ENCODE measurements at regions not wholly inside any gene's neighbourhood (a gene's known extent, or its start where the extent isn't known, plus 50 kb on each side); places are given as distances from the start of the nearest gene placed in this dataset.

GRCh38 chr7:115387137-115387536 is 465.2 kb downstream of the MDFIC start:
- no peak overlapping the region for H3K4me3 ChIP-seq
- H3K36me3 ChIP-seq: no peaks in the 10 kb centered on the region
- DNase-seq (no peak), ATAC-seq (no peak)
- TF ChIP-seq CTCF (IDR thresholded peaks at IDR 0.05) (no peak), POLR2A (IDR thresholded peaks at IDR 0.05) (no peak)
- intact Hi-C loops (cut with DNase I): no loop called here
- no peaks in the 10 kb centered on the region for H3K9me3 ChIP-seq
- H3K4me1 ChIP-seq: no peaks in the 10 kb centered on the region
- H3K27me3 ChIP-seq: no peaks in the 10 kb centered on the region
- H3K27ac ChIP-seq: no peak overlapping the region

DNA sequence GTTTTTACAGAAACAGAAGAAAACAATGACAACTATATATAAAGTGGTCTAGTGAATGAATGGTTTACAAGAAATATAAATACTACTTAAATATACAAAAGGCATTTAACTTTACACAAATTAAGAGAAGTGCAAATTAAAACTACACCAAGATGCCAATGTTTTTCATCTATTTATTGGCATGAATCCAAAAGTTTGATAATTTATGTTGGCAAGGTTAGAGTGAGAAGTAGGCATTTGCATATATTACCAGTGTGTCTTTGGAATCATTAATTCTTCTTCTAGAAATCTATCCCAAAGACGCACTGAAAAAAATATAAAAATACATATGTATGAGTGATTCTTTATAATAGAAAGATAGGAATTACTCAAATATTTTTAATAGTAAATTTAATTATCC is 457.4 kb downstream of the MDFIC start:
- no peaks in the 10 kb centered on the region for H3K9me3 ChIP-seq
- ATAC-seq (no peak), DNase-seq (no peak)
- H3K4me3 ChIP-seq: no peak overlapping the region
- no peaks in the 10 kb centered on the region for H3K27me3 ChIP-seq
- TF ChIP-seq CTCF (IDR thresholded peaks at IDR 0.05): no peak
- TF ChIP-seq POLR2A (IDR thresholded peaks at IDR 0.05): no peak
- H3K4me1 ChIP-seq: no peaks in the 10 kb centered on the region
- no peak overlapping the region for H3K27ac ChIP-seq
- no peaks in the 10 kb centered on the region for H3K36me3 ChIP-seq
- WGBS (ENCODE audit: insufficient coverage, low coverage, low lambda C conversion rate, missing lambda C conversion rate): 65% methylated on average over 1 of the region's 1 CpG
- intact Hi-C loops (cut with DNase I): no loop called here

- H3K4me3 ChIP-seq: no peak overlapping the region
- H3K9me3 ChIP-seq: no peaks in the 10 kb centered on the region
- DNase-seq (no peak), ATAC-seq (no peak)
- H3K4me1 ChIP-seq: no peaks in the 10 kb centered on the region
- H3K27ac ChIP-seq: no peak overlapping the region
- TF ChIP-seq POLR2A (IDR thresholded peaks at IDR 0.05) (no peak), CTCF (IDR thresholded peaks at IDR 0.05) (no peak)
- intact Hi-C loops (cut with DNase I): no loop called here
- H3K27me3 ChIP-seq: no peaks in the 10 kb centered on the region
- H3K36me3 ChIP-seq: no peaks in the 10 kb centered on the region
These were observed 447.1 kb downstream of the MDFIC start for GRCh38 chr7:115368998-115369397.

DNA sequence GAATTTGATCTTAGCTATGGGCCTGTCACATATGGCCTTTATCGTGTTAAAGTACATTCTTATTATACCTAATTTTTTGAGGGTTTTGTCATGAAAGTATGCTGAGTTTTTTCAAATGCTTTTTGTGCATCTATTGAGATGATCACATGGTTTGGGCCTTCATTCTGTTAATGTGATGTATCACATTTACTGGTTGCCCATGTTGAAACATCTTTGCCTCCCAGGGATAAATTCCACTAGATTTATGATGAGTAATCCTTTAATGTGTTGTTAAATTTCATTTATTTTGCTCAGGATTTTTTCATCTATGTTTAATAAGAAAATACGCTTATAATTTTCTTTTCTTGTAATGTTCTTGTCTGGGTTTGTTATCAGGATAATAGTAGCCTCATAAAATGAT is 442.0 kb downstream of the MDFIC start:
- H3K27me3 ChIP-seq: no peaks in the 10 kb centered on the region
- ATAC-seq (no peak), DNase-seq (no peak)
- H3K4me1 ChIP-seq: no peaks in the 10 kb centered on the region
- TF ChIP-seq POLR2A (IDR thresholded peaks at IDR 0.05) (no peak), CTCF (IDR thresholded peaks at IDR 0.05) (no peak)
- intact Hi-C loops (cut with DNase I): no loop called here
- H3K27ac ChIP-seq: no peak overlapping the region
- no peak overlapping the region for H3K4me3 ChIP-seq
- H3K36me3 ChIP-seq: no peaks in the 10 kb centered on the region
- H3K9me3 ChIP-seq: no peaks in the 10 kb centered on the region
- 87% methylated on average over 2 of the region's 2 CpGs for WGBS (ENCODE audit: insufficient coverage, low coverage, low lambda C conversion rate, missing lambda C conversion rate)

DNA sequence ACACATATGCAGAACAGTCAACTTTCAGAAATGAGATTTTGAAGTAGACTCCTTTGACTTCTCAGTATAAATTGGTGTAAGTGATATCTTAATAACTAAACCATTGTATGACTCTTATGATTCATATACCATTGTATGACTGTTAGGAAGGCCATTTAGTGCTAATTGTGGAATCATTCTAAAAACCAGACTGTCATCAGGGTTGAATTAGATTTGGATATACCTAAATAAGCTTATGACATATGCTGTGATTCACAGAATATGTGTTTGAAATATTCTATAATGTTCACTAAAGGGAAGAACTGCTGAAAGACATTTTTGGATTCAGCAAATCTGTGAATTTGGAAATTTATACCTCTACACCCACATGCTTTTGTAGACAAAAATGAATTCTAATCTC is 438.1 kb downstream of the MDFIC start:
- H3K9me3 ChIP-seq: no peaks in the 10 kb centered on the region
- H3K4me3 ChIP-seq: no peak overlapping the region
- no peaks in the 10 kb centered on the region for H3K27me3 ChIP-seq
- DNase-seq (no peak), ATAC-seq (no peak)
- no peaks in the 10 kb centered on the region for H3K36me3 ChIP-seq
- no peaks in the 10 kb centered on the region for H3K4me1 ChIP-seq
- no peak for TF ChIP-seq CTCF (IDR thresholded peaks at IDR 0.05)
- TF ChIP-seq POLR2A (IDR thresholded peaks at IDR 0.05): no peak
- intact Hi-C loops (cut with DNase I): no loop called here
- no peak overlapping the region for H3K27ac ChIP-seq

Measured in right lobe of liver (tissue), 6 donors.